Endothelial cell of umbilical vein (primary cell): ENCODE measurements at regions not wholly inside any gene's neighbourhood (a gene's known extent, or its start where the extent isn't known, plus 50 kb on each side); places are given as distances from the start of the nearest gene placed in this dataset.

Source experiments
- BruUV-seq: library from RNA; stranded (reverse); fragments of 400-500 nt; replicated peaks from 2 replicates; lab custom pipeline; 2021; lab: Mats Ljungman, UMichigan
- CTCF ChIA-PET: fragments of 300-600, 350-600 bp; sonication (Branson Sonifier 250); formaldehyde crosslinking; loops from one replicate; lab custom pipeline; 2021; ENCODE audit warnings: antibody characterized with exemption, inconsistent platforms; lab: Charles Lee
- POLR2A ChIA-PET: fragments of 300-600, 350-600 bp; sonication (Branson Sonifier 250); formaldehyde crosslinking; loops from one replicate; lab custom pipeline; 2021; ENCODE audit warnings: antibody characterized with exemption, inconsistent platforms; lab: Charles Lee
- DNase-seq: peaks from one replicate; pipeline ENCODE4 v3.0.0-alpha.2; 2011; ENCODE audit warnings: low read depth, low spot score
- FAIRE-seq: peaks from 2 replicates; lab custom pipeline; 2011; peaks lifted over from hg19 to GRCh38; lab: Jason Lieb, UNC
- H2AFZ ChIP-seq: 2 replicates; pipeline ENCODE4 v1.6.0; 2012; ENCODE audit warnings: low read depth, low read length, control low read depth, inconsistent platforms
- H3K27ac ChIP-seq: 2 replicates; pipeline ENCODE4 v1.5.1; 2011; ENCODE audit warnings: low read depth, mild to moderate bottlenecking, control low read depth, low read length, moderate library complexity; ENCODE audit not compliant: insufficient read depth
- H3K27me3 ChIP-seq, 2 experiments: 2 replicates each; pipeline versions ENCODE4 v1.6.0 to v1.6.1; 2011; ENCODE audit warnings: low read length in 2 of 2, mixed read lengths in 1 of 2; ENCODE audit not compliant: control insufficient read depth in 2 of 2, insufficient read depth in 2 of 2
- H3K36me3 ChIP-seq, 2 experiments: 2 replicates in 1 of 2; 3 replicates in 1 of 2; pipeline ENCODE4 v1.5.1; 2011; ENCODE audit warnings: low read length in 2 of 2, mild to moderate bottlenecking in 1 of 2, moderate library complexity in 1 of 2; ENCODE audit not compliant: control insufficient read depth in 2 of 2, insufficient read depth in 2 of 2; ENCODE audit errors: extremely low read depth in 1 of 2
- H3K4me1 ChIP-seq: 3 replicates; pipeline ENCODE4 v1.5.1; 2011; ENCODE audit warnings: mild to moderate bottlenecking, low read length; ENCODE audit not compliant: control insufficient read depth, insufficient read depth; ENCODE audit errors: extremely low read depth
- H3K4me2 ChIP-seq: 2 replicates; pipeline ENCODE4 v1.6.1; 2011; ENCODE audit warnings: low read length, control low read depth, mixed read lengths; ENCODE audit not compliant: insufficient read depth
- H3K4me3 ChIP-seq, 3 experiments: fragments of 200-600 bp in 1 of 3; sonication (generic), shearing (Covaris generic) in 1 of 3; replicated peaks in 1 of 3; 2 replicates each; pipeline ENCODE4 v1.5.1; 2011 to 2016; ENCODE audit warnings: control low read depth in 3 of 3, low read length in 3 of 3, mild to moderate bottlenecking in 2 of 3, inconsistent platforms in 1 of 3, low read depth in 1 of 3, moderate library complexity in 1 of 3; ENCODE audit not compliant: insufficient read depth in 1 of 3
- H3K79me2 ChIP-seq: 2 replicates; pipeline ENCODE4 v1.6.0; 2012; ENCODE audit warnings: low read length, inconsistent platforms; ENCODE audit not compliant: control insufficient read depth, insufficient read depth
- H3K9ac ChIP-seq: replicated peaks from 2 replicates; pipeline ENCODE3; 2011; ENCODE audit warnings: low read length, control low read depth; ENCODE audit not compliant: insufficient read depth; ENCODE audit errors: extremely low read depth
- H3K9me1 ChIP-seq: replicated peaks from 3 replicates; pipeline ENCODE4 v1.6.0; 2011; ENCODE audit warnings: mild to moderate bottlenecking, low read length; ENCODE audit not compliant: control insufficient read depth, insufficient read depth; ENCODE audit errors: extremely low read depth
- H3K9me3 ChIP-seq: replicated peaks from 2 replicates; pipeline ENCODE4 v1.5.1; 2012; ENCODE audit warnings: low read length, inconsistent platforms; ENCODE audit not compliant: control insufficient read depth, insufficient read depth
- H4K20me1 ChIP-seq: replicated peaks from 2 replicates; pipeline ENCODE3; 2011; ENCODE audit warnings: mild to moderate bottlenecking, low read length; ENCODE audit not compliant: control insufficient read depth, insufficient read depth; ENCODE audit errors: extremely low read depth
- EZH2 ChIP-seq: IDR thresholded peaks from 2 replicates; pipeline ENCODE4 v1.6.1; 2012; ENCODE audit warnings: borderline replicate concordance, low read depth, mild to moderate bottlenecking, moderate library complexity, low read length, inconsistent platforms; ENCODE audit not compliant: severe bottlenecking
- FOS ChIP-seq: IDR thresholded peaks from 2 replicates; pipeline ENCODE4 v1.6.1; 2011; ENCODE audit warnings: mild to moderate bottlenecking, low read length, moderate library complexity, borderline replicate concordance; ENCODE audit not compliant: insufficient read depth
- GATA2 ChIP-seq: IDR thresholded peaks from 2 replicates; pipeline ENCODE4 v1.7.0; 2011; ENCODE audit warnings: low read depth, mild to moderate bottlenecking, moderate library complexity, mixed read lengths, low read length; ENCODE audit not compliant: insufficient read length, insufficient read depth
- JUN ChIP-seq: IDR thresholded peaks from 2 replicates; pipeline ENCODE4 v1.6.1; 2011; ENCODE audit warnings: borderline replicate concordance, low read depth; ENCODE audit not compliant: insufficient read length, insufficient read depth
- MYC ChIP-seq: IDR thresholded peaks from one replicate; pipeline ENCODE4 v1.6.1; 2011; ENCODE audit warnings: mild to moderate bottlenecking, low read depth, low read length
- POLR2A ChIP-seq: IDR thresholded peaks from 2 replicates; pipeline ENCODE4 v1.6.1; 2012; ENCODE audit warnings: low read depth, mild to moderate bottlenecking, control low read depth, low read length
- POLR2AphosphoS5 ChIP-seq: IDR thresholded peaks from 2 replicates; pipeline ENCODE4 v1.6.1; 2012; ENCODE audit warnings: low read depth, mild to moderate bottlenecking, control low read depth, low read length, moderate library complexity; ENCODE audit not compliant: insufficient read depth
- dilution Hi-C: fragments of 300-500 bp; cut with MboI; formaldehyde crosslinking; loops from one replicate; pipeline ENCODE4 v1.15.0; 2019; ENCODE audit warnings: low sequenced_read_pairs; ENCODE audit not compliant: extremely low pct_ligation_motif_present
- intact Hi-C: fragments of 100-400 bp; cut with micrococcal nuclease; formaldehyde crosslinking; loops from one replicate; pipeline ENCODE4 v1.10.0; 2022
- TF ChIP-seq, protein P1 (sequence below): IDR thresholded peaks from 2 replicates; pipeline ENCODE4 v1.6.1; 2011; ENCODE audit not compliant: insufficient read depth, insufficient read length
- TF ChIP-seq, protein P2 (sequence below), 2 donors: IDR thresholded peaks; 1 replicate in 1 of 2; 2 replicates in 1 of 2; pipeline ENCODE4 v1.5.1; 2011; ENCODE audit warnings: low read length in 2 of 2, mild to moderate bottlenecking in 2 of 2, moderate library complexity in 2 of 2, control low read depth in 1 of 2, inconsistent platforms in 1 of 2, low read depth in 1 of 2; ENCODE audit not compliant: insufficient read depth in 1 of 2; ENCODE audit errors: extremely low read depth in 1 of 2

DNA sequence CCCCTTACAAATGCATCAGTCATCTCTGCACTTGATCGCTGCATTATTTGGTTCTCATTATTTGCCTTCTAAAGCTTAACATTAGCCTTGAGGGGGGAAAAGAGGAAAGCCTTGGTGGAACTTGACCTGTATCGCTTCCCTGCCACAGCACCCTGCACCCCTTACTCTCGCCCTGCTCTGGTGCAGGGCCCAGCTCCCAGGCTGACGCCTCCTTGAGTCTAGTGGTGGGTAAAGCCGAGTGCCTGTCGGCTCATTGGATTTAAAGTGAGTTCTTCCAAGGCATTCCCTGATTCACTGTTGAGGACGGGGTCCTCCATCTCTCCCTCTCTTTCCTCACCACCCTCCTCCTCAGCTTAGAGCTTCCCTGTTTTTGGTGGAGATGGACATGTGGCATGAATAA is 145.0 kb upstream of the GYPC start:
- no peak for TF ChIP-seq POLR2A
- no peak for TF ChIP-seq JUN
- TF ChIP-seq EZH2 = no peak
- H3K4me1 ChIP-seq = no peaks in the 10 kb centered on the region
- no peaks in the 10 kb centered on the region for H4K20me1 ChIP-seq
- no peaks in the 10 kb centered on the region for H3K27me3 ChIP-seq
- H3K79me2 ChIP-seq = no peaks in the 10 kb centered on the region
- no peak for DNase-seq
- no peaks in the 10 kb centered on the region for H3K9me3 ChIP-seq
- no TSS peak for BruUV-seq
- no peak overlapping the region for H3K4me3 ChIP-seq
- intact Hi-C loops = no loop called here
- ChIA-PET POLR2A (no interaction called here), CTCF (no interaction called here)
- H2AFZ ChIP-seq = no peak overlapping the region
- dilution Hi-C loops = no loop called here
- no peaks in the 10 kb centered on the region for H3K9me1 ChIP-seq
- H3K36me3 ChIP-seq = no peaks in the 10 kb centered on the region
- no peak overlapping the region for H3K4me2 ChIP-seq
- FAIRE-seq = no peak
- no peak overlapping the region for H3K9ac ChIP-seq
- no peak overlapping the region for H3K27ac ChIP-seq

DNA sequence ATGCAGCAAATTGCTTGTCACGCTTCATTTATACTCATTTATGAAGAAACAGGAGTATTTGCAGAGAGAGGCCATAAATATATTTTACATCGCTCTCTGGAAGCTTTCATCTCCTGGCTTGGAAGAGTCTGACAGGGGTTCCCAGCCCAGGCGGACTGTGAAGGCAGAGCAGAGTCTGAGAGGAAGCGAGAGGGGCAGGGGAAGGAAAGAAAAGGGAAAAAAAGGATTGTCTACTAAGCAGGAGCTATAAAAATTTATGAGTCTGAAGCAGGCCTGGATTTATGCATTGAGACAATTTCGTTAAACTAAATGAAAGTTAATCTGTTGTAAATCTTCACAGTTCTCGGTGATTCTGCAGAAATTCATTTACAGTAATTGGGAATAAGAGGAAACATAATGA is 143.9 kb upstream of the GYPC start:
- no TSS peak for BruUV-seq
- FAIRE-seq (no peak), DNase-seq (no peak)
- H3K9me1 ChIP-seq = no peaks in the 10 kb centered on the region
- H3K4me2 ChIP-seq = no peak overlapping the region
- H3K4me3 ChIP-seq = no peak overlapping the region
- no peak overlapping the region for H3K9ac ChIP-seq
- TF ChIP-seq GATA2 (no peak), MYC (no peak), POLR2AphosphoS5 (no peak), JUN (no peak), FOS (no peak), EZH2 (no peak), POLR2A (no peak)
- TF ChIP-seq, protein P1, sequence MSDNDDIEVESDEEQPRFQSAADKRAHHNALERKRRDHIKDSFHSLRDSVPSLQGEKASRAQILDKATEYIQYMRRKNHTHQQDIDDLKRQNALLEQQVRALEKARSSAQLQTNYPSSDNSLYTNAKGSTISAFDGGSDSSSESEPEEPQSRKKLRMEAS = no peak
- TF ChIP-seq, protein P2, sequence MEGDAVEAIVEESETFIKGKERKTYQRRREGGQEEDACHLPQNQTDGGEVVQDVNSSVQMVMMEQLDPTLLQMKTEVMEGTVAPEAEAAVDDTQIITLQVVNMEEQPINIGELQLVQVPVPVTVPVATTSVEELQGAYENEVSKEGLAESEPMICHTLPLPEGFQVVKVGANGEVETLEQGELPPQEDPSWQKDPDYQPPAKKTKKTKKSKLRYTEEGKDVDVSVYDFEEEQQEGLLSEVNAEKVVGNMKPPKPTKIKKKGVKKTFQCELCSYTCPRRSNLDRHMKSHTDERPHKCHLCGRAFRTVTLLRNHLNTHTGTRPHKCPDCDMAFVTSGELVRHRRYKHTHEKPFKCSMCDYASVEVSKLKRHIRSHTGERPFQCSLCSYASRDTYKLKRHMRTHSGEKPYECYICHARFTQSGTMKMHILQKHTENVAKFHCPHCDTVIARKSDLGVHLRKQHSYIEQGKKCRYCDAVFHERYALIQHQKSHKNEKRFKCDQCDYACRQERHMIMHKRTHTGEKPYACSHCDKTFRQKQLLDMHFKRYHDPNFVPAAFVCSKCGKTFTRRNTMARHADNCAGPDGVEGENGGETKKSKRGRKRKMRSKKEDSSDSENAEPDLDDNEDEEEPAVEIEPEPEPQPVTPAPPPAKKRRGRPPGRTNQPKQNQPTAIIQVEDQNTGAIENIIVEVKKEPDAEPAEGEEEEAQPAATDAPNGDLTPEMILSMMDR (IDR thresholded peaks at IDR 0.05; ENCODE audit: extremely low read depth in 1 of 2, insufficient read depth in 1 of 2, low read depth in 1 of 2, low read length in 2 of 2) = no peak
- no peaks in the 10 kb centered on the region for H4K20me1 ChIP-seq
- intact Hi-C loops (no loop called here), dilution Hi-C loops (no loop called here)
- H3K27me3 ChIP-seq = no peaks in the 10 kb centered on the region
- no peak overlapping the region for H2AFZ ChIP-seq
- POLR2A ChIA-PET = no interaction called here
- H3K27ac ChIP-seq = no peak overlapping the region
- CTCF ChIA-PET = no interaction called here
- no peaks in the 10 kb centered on the region for H3K9me3 ChIP-seq
- H3K4me1 ChIP-seq = no peaks in the 10 kb centered on the region
- H3K36me3 ChIP-seq = no peaks in the 10 kb centered on the region
- no peaks in the 10 kb centered on the region for H3K79me2 ChIP-seq
